ENCODE measurements at regions not wholly inside any gene's neighbourhood (a gene's known extent, or its start where the extent isn't known, plus 50 kb on each side); places are given as distances from the start of the nearest gene placed in this dataset.

GRCh38 chr12:107320929-107321631, 227.7 kb upstream of the CRY1 start:
- no peak for TF ChIP-seq OSR1 (CRISPR knock-in tag; IDR thresholded peaks at IDR 0.05)
- no peak for TF ChIP-seq CREB5 (CRISPR knock-in tag; IDR thresholded peaks at IDR 0.05; ENCODE audit: low read depth)
- no peak for TF ChIP-seq PATZ1 (CRISPR knock-in tag; IDR thresholded peaks at IDR 0.05; ENCODE audit: borderline replicate concordance)
- no peak for TF ChIP-seq TOX (CRISPR knock-in tag; IDR thresholded peaks at IDR 0.05; ENCODE audit: borderline replicate concordance)
- no peak for TF ChIP-seq RARB (CRISPR knock-in tag; IDR thresholded peaks at IDR 0.05)
- no peak for TF ChIP-seq TCF4 (CRISPR knock-in tag; IDR thresholded peaks at IDR 0.05; ENCODE audit: borderline replicate concordance)
- TF ChIP-seq ESRRG (CRISPR knock-in tag; IDR thresholded peaks at IDR 0.05) = no peak
- TF ChIP-seq CSRNP3 (CRISPR knock-in tag; IDR thresholded peaks at IDR 0.05) = no peak
- TF ChIP-seq BACH2 (CRISPR knock-in tag; IDR thresholded peaks at IDR 0.05; ENCODE audit: borderline replicate concordance) = no peak
- no peak for TF ChIP-seq ZFP3 (CRISPR knock-in tag; IDR thresholded peaks at IDR 0.05)
- no peak for TF ChIP-seq ZFP30 (CRISPR knock-in tag; IDR thresholded peaks at IDR 0.05)
- TF ChIP-seq GLIS3 (CRISPR knock-in tag; IDR thresholded peaks at IDR 0.05) = no peak
- TF ChIP-seq PPARA (CRISPR knock-in tag; IDR thresholded peaks at IDR 0.05; ENCODE audit: borderline replicate concordance) = no peak
- TF ChIP-seq POU6F1 (CRISPR knock-in tag; IDR thresholded peaks at IDR 0.05; ENCODE audit: borderline replicate concordance, low read depth) = no peak
- no peak for TF ChIP-seq ARNTL (CRISPR knock-in tag; IDR thresholded peaks at IDR 0.05; ENCODE audit: borderline replicate concordance, low read depth)
- no peak for ATAC-seq

- ATAC-seq = no peak
- TF ChIP-seq CSRNP3 (CRISPR knock-in tag; IDR thresholded peaks at IDR 0.05) = no peak
- no peak for TF ChIP-seq TOX (CRISPR knock-in tag; IDR thresholded peaks at IDR 0.05; ENCODE audit: borderline replicate concordance)
- no peak for TF ChIP-seq SNAI2 (CRISPR knock-in tag; IDR thresholded peaks at IDR 0.05)
- TF ChIP-seq ISL1 (CRISPR knock-in tag; IDR thresholded peaks at IDR 0.05) = no peak
- TF ChIP-seq TCF4 (CRISPR knock-in tag; IDR thresholded peaks at IDR 0.05; ENCODE audit: borderline replicate concordance) = no peak
- TF ChIP-seq TSHZ2 (CRISPR knock-in tag; IDR thresholded peaks at IDR 0.05) = no peak
- TF ChIP-seq RARB (CRISPR knock-in tag; IDR thresholded peaks at IDR 0.05) = no peak
- TF ChIP-seq ZFP3 (CRISPR knock-in tag; IDR thresholded peaks at IDR 0.05) = no peak
- TF ChIP-seq BACH2 (CRISPR knock-in tag; IDR thresholded peaks at IDR 0.05; ENCODE audit: borderline replicate concordance) = no peak
- TF ChIP-seq CREB5 (CRISPR knock-in tag; IDR thresholded peaks at IDR 0.05; ENCODE audit: low read depth) = no peak
- TF ChIP-seq PATZ1 (CRISPR knock-in tag; IDR thresholded peaks at IDR 0.05; ENCODE audit: borderline replicate concordance) = no peak
- TF ChIP-seq POU6F1 (CRISPR knock-in tag; IDR thresholded peaks at IDR 0.05; ENCODE audit: borderline replicate concordance, low read depth) = no peak
- TF ChIP-seq PPARA (CRISPR knock-in tag; IDR thresholded peaks at IDR 0.05; ENCODE audit: borderline replicate concordance) = no peak
- TF ChIP-seq OSR1 (CRISPR knock-in tag; IDR thresholded peaks at IDR 0.05) = no peak
- no peak for TF ChIP-seq ARNTL (CRISPR knock-in tag; IDR thresholded peaks at IDR 0.05; ENCODE audit: borderline replicate concordance, low read depth)
Observed at GRCh38 chr12:107322063-107322462, 228.7 kb upstream of the CRY1 start.
